ENCODE measurements at regions not wholly inside any gene's neighbourhood (a gene's known extent, or its start where the extent isn't known, plus 50 kb on each side); places are given as distances from the start of the nearest gene placed in this dataset.

DNA sequence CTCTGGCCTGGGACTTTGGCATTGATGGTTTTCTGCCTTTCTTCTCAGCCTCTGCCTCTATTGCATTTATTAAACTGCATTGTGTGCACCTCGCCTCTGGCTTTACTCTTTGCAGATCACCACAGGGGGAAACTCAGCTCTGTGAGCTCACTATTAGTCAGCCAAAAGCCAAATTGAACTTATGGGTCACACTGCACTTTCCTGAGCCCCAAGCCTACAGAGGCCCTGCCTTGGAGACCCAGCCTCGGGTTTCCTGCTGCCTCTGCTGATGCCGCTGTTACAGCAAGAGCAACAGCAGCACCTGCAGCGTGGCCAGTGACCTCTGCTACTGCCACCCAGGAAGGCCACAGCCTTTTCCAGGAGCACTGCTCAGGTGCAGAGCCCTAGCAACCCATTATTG lies 122.5 kb downstream of the DAD1 start (continued):
- TF ChIP-seq RAD21 (IDR thresholded peaks at IDR 0.05 in 1 of 2, conservative IDR thresholded peaks at IDR 0.05 in 1 of 2; ENCODE audit: low read depth in 2 of 2, low read length in 2 of 2) (no peak), ASH2L (IDR thresholded peaks at IDR 0.05; ENCODE audit: low read length) (no peak), SUZ12 (IDR thresholded peaks at IDR 0.05; ENCODE audit: low read length) (no peak), RBBP5 (IDR thresholded peaks at IDR 0.05; ENCODE audit: borderline replicate concordance, low read depth, low read length) (no peak), HDAC6 (IDR thresholded peaks at IDR 0.05; ENCODE audit: low read depth, low read length) (no peak)
